ENCODE measurements at regions not wholly inside any gene's neighbourhood (a gene's known extent, or its start where the extent isn't known, plus 50 kb on each side); places are given as distances from the start of the nearest gene placed in this dataset.

- Histone ChIP-seq H3K27ac (no peak overlapping the region), H3K4me3 (no peak overlapping the region)
- TF ChIP-seq, protein P1, sequence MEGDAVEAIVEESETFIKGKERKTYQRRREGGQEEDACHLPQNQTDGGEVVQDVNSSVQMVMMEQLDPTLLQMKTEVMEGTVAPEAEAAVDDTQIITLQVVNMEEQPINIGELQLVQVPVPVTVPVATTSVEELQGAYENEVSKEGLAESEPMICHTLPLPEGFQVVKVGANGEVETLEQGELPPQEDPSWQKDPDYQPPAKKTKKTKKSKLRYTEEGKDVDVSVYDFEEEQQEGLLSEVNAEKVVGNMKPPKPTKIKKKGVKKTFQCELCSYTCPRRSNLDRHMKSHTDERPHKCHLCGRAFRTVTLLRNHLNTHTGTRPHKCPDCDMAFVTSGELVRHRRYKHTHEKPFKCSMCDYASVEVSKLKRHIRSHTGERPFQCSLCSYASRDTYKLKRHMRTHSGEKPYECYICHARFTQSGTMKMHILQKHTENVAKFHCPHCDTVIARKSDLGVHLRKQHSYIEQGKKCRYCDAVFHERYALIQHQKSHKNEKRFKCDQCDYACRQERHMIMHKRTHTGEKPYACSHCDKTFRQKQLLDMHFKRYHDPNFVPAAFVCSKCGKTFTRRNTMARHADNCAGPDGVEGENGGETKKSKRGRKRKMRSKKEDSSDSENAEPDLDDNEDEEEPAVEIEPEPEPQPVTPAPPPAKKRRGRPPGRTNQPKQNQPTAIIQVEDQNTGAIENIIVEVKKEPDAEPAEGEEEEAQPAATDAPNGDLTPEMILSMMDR (IDR thresholded peaks at IDR 0.05) = no peak
- no peak for DNase-seq (ENCODE audit: low spot score)
These were observed 196.4 kb upstream of the TENM4 start for GRCh38 chr11:79637219-79637618.

GRCh38 chr11:79634905-79635304, 194.1 kb upstream of the TENM4 start:
- TF ChIP-seq, protein P1 (IDR thresholded peaks at IDR 0.05) = no peak
- H3K4me3 ChIP-seq = no peak overlapping the region
- no peak overlapping the region for H3K27ac ChIP-seq
- no peak for DNase-seq (ENCODE audit: low spot score)

DNA sequence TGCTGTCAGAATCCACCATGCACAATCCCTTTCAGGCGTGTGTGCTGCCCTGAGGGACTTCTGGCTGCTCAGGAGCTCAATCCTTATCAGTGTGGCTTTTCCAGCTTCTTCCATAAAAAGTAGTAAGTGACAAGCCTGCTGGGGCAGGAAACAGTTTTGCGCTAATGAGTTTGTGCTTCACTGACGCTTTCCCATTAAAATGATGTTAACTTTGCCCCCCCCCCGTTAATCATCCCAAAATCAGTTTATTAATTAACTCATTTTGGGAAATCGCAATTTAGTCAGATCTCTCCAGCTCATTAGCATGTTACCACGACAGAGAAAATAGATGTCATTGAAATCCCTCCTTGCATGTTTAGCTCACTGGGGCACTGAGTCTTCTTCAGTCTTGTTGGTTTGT, 186.5 kb upstream of the TENM4 start:
- H3K27ac ChIP-seq = no peak overlapping the region
- TF ChIP-seq, protein P1 (IDR thresholded peaks at IDR 0.05) = no peak
- DNase-seq (ENCODE audit: low spot score) = no peak
- H3K4me3 ChIP-seq = no peak overlapping the region

GRCh38 chr11:79626135-79627075, 185.6 kb upstream of the TENM4 start:
- Histone ChIP-seq H3K27ac (no peak overlapping the region), H3K4me3 (no peak overlapping the region)
- no peak for DNase-seq (ENCODE audit: low spot score)
- TF ChIP-seq, protein P1 (IDR thresholded peaks at IDR 0.05) = no peak

DNA sequence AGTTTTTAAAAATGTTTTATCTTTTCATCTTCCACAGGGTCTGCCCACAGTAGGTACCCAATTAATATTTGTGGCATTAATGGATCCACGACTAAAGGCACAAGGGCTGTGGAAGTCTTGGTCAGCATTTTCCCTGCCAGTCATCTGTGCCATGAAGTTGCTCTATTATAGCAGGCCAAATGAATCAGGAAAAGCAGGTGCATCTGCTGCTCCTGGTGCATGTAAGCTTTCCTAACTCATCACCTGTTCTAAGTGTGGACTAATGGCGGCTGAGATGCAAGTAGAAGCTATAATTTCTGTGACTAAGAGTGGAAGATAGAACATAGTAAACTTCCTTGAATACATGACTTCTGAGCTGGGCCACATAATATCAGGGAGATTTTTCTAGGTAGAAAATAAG, 182.5 kb upstream of the TENM4 start:
- Histone ChIP-seq H3K4me3 (no peak overlapping the region), H3K27ac (no peak overlapping the region)
- no peak for DNase-seq (ENCODE audit: low spot score)
- TF ChIP-seq, protein P1 (IDR thresholded peaks at IDR 0.05) = no peak

- no peak overlapping the region for H3K27ac ChIP-seq
- no peak overlapping the region for H3K4me3 ChIP-seq
- TF ChIP-seq, protein P1 (IDR thresholded peaks at IDR 0.05) = no peak
- DNase-seq (ENCODE audit: low spot score) = no peak
These were observed 176.7 kb upstream of the TENM4 start for GRCh38 chr11:79617561-79617960.

- H3K27ac ChIP-seq = no peak overlapping the region
- DNase-seq (ENCODE audit: low spot score) = no peak
- no peak overlapping the region for H3K4me3 ChIP-seq
- TF ChIP-seq, protein P1 (IDR thresholded peaks at IDR 0.05) = no peak
These were observed 175.6 kb upstream of the TENM4 start for GRCh38 chr11:79616392-79616851.

Data from coronary artery (tissue), 2 donors.